GM18511 (cell line): ENCODE measurements at regions not wholly inside any gene's neighbourhood (a gene's known extent, or its start where the extent isn't known, plus 50 kb on each side); places are given as distances from the start of the nearest gene placed in this dataset.

Experiments
- ATAC-seq: cut with Tn5 transposase; IDR thresholded peaks from one replicate; pipeline ENCODE4 v1.9.1; 2021; ENCODE audit warnings: mild to moderate bottlenecking, moderate library complexity; ENCODE audit not compliant: unreplicated experiment

DNA sequence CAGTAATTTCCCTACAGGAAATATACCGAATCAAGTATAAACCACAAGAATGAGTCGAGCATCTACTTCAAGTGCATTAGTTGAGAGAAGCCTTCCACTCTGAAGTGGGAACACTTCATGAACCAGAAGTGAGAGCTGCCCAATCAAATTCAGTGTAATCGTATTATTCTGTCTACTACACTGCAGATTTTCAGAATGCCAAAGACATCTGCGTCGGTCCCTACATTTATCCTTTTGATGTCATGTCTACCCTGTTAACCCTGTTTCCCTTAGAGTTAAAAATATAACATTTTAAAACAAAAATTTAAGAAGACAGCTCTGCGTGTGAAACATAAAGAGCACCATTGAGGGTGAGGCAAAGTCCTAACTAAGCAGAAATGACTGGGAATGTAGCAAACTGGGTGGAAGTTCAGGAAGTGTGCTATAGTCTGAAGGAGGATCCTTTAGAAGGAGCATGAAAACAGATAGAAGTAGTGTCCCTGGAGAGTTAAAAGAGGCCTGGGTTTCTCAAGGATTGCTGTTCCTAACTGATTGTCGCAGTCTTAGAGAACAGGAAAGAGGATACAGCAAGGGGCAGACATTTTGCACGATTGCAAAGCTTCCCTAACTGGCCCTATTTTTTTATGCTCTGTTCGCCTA is 291.2 kb downstream of the PTPRC start:
- peak; percentile 73 for ATAC-seq

DNA sequence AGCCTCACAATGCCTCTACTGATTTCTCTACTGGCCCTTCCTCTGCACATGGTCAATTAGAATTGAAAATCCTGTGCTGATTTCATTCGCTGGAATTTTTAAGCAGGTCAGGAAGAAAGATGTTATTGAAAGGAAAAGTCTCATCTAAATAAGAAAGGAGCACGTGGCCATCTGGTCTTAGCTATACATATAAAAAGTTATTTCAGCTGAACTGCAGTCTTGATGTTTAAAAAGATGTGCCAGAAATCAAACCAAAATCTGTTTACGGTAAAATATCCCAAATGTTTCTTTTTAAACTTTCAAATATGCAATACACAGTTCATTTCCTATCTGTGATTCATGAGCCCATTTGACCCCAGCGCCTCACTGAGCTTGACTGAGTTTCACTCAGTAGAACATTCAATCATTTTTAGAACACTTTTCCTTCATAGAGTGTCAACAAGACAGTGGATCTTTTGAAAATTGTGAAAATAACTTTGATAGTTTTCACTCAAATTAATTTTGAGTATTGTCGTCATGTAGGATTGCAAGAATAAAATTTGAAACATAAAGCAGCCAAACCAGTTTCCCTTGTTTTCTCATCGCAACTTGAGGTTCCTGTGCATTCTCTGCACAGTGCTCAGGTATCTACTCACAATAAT is 293.6 kb downstream of the PTPRC start:
- ATAC-seq, result no peak

DNA sequence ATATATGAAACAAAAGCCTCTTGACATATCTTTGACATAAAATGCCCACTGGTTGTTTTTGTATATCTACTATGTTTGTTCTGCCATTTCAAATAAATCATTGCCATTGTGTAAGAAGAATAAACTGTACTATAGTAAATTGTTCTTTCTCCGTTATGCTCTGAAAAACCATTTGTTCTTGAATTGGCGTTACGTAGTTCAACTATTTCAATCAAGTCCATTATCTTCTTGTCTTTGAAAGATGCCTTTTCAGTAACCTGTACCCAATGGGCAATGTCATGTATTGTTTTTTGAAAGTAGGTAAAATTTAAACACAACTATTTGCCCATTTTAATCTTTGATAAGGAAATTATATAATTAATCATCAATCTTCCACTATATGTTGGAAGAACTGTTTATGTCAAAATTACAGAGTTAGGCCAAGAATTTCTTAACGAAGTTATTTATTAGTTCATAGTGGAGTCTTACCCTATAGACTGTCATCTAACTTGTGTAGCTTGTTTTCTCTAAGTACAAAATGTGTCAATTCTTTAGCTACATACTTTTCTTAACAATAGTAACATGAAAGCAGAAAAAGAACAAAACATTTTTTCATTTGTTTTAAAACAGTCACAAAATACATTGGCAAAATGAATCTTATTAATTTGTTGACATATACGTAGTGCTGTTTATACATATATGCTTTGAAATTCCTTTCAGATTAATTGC is 294.8 kb downstream of the PTPRC start:
- no peak for ATAC-seq

DNA sequence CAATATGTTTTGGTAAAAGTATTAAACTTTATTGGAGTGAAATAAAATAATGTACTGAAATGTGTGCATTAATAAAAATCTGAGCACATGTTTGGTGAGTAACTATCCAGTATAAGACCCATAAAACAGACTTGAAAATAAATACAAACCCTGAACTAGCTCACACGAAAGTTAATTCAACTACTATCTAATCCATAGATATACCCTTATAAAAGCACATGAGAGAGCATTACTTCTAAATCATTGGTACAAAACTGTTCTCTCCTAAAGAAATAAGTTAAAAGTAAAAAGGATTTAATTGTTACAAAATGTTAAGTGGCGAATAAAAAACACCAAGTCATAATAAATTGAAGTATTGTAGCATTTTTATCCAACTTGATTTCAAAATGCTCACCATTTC is 295.6 kb downstream of the PTPRC start:
- ATAC-seq, result no peak

DNA sequence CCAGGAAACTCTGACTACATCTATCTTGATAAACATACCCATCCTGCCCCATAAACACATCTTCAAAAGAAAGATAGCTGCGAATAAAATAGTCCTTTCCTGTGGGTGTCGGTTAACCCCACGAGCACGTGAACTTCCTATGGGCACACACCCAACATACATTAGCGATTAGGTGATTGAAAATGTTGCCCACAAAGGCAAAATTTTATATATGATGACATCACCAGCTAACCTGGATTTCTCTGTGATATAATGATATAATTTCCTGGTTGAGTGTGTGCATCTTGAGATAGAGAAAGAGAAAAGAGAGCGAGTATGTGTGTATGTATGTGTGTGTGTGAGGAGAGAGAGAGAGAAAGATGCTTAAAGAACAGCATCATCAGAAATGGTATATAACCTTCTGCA is 296.1 kb downstream of the PTPRC start:
- ATAC-seq, result peak; percentile 26

DNA sequence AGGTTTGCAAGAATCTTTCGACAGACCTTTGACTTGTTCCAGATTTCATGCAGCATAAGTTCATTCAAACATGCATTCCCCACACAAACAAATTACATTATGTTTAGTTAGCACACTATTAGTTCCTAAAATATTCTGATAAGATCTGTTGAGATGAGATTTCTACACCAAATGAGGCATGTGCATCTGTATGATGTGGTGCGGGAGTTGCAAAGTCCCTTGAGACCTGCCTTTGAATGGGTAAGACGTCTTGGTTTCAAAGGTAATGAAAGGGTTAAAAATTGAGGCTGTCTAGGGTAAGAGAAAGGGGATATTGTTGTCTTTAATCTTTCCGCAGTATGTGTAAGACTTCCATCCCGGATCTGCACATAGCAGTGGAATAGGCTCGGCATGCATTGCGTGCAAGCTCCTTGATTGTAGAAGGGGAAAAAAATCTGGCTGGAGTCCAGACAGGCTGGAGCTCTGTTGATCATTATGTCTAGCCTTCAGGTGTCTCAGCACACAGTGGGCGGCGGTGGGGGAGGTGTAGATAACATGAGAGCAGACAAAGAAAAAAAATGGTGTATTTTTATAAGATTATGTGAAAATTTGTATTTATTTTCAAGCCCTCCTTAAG is 296.6 kb downstream of the PTPRC start:
- ATAC-seq, result peak; percentile 63

DNA sequence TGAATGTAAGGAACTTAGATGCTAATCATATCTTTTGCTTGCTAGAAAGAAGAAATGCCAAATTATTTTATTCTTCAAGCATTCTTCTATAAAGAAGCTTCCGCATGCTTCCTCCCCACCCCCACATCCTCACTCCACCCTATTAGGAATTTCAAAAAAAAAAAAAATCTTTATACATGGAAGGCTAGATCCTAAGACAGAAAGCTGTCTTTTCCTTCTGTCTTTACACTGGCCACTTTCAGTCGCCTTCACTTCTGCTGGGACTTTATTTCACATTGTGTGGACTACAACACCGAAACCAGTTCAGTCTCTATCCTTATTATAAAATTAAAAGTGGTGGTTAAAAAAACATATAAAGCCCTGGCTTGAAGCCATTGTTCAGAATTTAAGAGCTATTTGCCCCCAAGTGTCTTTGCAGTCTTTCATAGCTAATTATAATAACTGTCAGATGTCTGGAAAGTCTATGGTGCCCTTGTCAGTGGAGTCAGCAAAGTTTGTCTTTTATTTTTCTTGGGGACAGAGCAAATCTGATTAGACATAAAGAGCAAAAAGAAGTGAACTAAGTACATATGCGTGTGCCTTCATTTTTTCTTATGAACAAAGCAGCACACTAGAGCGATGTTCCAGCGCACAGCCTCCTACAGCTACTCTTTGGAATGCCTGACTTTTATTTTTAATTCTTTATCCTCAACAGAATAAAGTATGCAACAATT is 297.7 kb downstream of the PTPRC start:
- ATAC-seq, result peak; percentile 19

DNA sequence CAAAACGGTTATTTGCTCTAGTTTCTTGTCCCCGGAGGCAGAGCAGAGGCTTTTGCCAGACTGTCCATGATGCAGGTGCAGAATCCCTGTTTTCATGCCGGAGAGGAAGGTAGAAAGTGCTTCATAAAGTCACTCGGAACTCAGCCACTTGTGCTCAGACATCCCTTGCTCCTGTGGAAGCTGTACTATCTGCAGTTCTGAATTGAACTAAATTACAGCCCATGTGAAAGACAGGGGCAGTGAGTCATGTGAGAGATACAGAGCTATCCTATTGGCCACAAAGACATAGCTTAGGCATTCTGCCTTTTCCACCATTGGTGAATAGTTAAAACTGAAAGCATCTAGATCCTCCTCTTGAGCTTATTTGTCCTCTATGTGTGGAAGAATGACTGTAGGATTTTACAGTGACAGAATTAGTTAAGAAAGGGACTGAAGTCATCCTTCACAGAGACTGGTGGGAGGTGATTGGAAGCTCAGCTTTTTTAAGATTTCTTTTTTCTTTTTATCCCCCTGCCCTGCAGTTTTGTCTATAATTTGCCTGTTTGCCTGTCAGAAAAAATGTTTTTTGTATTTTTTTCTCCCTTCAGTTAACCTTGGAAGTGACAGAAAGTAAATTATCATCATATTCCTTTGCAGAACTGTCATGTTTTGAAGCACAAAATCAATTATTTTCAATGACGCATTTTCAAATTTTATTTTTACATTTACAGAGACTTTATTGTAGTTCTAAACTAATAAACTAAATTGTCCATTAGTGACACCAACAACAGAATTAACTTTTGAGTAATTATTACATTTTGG is 298.6 kb downstream of the PTPRC start:
- peak; percentile 87 for ATAC-seq

DNA sequence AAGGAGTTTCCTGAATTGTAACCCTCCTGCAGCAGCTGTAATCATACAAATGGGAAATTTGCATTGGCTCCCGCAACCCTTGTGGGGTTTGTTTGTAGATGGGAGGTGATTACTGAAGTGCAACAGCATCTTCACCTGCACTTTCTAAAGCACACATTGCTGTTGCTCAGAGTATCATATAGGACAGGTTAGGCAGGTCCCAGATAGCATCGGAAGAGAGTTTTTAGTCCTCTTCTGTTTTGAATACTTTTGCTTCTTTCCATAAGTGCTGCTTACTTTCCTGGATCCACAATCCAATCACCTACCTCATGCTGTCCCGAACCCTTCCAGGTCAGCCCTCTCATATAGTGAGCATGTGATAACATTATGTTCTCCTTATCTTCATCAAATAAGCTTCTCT is 300.4 kb downstream of the PTPRC start:
- ATAC-seq, result no peak

DNA sequence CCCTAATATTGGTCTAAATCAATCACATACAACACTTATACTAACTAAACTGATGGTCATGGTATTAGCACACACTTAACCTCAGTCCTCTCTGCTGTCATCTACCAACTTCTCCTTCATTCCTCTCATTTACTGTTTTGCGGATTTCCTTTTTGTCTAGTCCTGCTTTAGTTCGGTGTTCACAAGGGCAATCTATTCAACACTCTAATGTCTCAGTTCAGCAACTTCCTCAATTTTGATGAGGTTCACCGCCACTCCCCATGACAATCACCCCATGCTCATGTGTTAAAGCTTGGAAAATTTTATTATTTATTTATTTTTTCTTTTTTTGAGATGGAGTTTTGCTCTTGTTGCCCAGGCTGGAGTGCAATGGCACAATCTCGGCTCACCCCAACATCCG is 301.1 kb downstream of the PTPRC start:
- ATAC-seq, result no peak

DNA sequence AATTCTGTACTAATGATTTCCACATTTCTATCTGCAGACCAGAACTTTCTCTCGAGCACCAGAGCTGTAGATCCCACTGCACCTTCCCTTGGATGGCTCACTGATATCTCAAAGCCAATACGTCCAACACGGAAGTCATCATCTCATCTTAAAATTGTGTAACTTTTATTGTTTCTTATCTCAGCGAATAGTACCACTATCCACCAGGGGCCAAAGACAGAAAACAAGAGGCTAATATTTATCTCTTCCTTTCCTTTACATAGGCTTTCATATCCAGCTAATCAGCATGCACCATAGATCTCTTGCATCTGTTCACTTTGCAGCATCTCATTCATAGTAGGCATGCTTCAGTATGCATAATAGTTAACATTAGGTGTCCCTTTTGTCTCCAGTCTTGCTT is 303.6 kb downstream of the PTPRC start:
- ATAC-seq, result no peak

DNA sequence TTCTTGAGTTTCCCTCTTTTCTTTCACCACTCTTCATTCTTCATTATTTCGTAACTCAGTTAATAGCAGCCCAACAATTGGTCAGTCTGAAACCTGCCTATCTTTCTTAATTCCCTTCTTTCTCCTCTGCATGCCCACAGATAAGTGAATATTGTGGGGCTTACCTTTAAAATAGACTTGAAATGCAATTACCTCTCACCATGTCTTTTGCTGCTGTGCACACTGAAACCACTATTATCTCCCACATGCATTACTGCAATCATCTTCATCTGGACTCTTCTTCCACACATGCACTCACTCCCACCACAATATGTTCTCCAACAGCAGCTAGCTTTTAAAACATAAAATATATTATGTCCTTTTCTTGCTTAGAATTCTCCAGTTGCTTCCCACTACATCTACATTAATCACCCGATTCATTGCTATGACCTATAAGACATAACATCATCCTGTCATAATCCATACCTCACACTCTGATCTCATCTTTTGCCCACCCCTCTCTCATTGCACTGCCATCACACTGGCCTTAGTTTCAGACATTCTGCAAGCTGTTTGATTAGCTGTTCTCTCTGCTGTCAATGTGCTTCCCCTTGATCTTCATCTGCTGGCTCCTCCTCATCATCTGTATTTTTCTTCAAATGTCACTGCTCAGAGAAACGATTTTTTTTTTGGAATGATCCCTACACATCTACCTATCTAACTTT is 304.8 kb downstream of the PTPRC start:
- no peak for ATAC-seq

DNA sequence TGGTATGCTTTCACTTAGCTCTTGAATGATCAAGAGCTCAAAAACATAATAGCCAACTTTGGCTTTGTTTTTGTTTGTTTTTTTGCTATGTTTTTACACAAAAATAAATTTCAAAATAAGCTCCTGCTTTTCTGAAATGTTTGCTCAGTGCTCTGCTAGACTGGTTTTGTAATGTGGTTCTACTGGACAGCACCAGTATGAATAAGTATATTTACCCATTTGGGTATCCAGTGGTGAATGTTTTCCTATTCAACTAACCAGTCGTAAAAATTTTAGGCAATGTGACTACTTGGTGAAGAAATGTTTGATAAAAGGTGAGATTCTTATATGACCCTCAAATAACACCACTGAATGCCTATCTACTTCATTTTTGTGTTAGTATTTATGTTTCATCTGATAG is 308.6 kb downstream of the PTPRC start:
- no peak for ATAC-seq

DNA sequence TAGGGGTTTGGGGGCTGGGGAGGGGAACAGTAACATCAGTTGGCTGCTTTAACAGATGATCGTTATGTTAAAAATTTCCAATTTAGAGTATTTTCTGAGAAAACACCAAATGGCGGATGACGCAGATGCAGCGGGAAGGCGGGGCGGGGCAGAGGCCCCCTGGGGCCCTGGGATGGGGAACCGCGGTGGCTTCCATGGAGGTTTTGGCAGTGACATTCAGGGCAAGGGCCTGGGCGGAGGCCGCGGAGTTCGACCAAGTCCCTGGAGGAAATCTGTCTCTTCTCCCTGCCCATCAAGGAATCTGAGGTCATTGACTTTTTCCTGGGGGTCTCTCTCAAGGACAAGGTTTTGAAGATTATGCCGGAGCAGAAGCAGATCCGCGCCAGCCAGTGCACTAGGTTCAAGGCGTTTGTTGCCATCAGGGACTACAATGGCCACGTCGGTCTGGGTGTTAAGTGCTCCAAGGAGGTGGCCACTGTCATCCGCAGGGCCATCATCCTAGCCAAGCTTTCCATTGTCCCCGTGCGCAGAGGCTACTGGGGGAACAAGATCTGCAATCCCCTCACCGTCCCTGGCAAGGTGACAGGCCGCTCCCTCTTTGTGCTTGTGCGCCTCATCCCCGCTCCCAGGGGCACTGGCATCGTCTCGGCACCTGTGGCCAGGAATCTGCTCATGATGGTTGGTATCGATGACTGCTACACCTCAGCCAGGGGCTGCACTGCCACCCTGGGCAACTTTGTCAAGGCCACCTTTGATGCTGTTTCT is 310.2 kb downstream of the PTPRC start:
- no peak for ATAC-seq

DNA sequence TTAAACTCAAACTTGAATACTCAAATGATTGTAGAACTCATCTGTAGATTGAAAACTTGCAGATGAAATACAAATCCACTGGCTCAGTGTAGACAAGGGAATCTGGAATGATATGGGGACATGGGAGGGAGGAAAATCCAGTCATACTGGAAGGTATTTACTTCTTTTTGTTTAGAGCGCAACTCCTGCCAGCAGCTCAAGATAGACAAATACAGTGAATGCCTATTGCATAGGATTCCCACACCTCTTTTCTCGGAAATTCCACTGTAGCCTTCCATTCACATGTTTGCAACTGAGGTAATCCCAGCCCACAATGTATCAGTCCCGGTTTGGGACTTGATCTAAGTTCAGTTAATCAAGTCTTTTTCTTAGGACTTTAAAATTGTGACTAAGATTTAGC is 311.2 kb downstream of the PTPRC start:
- no peak for ATAC-seq

DNA sequence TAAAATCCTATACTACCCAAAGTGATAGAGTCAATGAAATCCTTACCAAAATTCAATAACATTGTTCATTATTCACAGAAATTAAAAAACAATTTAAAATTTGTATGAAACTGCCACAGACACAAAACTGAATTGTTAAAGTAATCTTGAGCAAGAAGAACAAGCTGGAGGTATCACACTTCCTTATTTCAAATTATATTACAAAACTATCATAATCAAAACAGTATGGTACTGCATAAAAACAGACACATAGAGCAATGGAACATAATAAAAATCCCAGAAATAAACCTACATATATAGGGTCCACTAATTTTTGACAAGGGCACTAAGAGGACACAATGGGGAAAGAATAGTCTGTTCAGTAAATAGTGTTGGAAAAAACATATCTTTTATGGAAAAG is 316.2 kb downstream of the PTPRC start:
- no peak for ATAC-seq

DNA sequence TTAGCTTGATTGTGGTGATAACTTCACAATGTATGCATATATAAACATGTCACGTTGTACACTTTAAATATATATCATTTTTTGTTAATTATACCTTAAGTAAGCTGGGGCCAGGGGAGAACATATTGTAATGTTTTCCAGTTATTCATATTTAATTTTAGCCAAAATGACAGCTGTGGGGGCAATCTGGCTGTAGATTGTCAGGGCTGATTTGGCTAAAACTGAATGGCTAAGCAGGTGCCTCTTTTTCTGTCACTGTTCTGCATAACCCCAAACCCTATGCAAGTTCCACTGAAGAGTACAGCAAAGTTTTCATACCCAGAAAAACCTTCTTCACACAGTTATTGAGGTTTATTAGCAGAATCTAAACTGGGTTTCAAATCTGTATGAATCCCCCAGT is 318.2 kb downstream of the PTPRC start:
- no peak for ATAC-seq

DNA sequence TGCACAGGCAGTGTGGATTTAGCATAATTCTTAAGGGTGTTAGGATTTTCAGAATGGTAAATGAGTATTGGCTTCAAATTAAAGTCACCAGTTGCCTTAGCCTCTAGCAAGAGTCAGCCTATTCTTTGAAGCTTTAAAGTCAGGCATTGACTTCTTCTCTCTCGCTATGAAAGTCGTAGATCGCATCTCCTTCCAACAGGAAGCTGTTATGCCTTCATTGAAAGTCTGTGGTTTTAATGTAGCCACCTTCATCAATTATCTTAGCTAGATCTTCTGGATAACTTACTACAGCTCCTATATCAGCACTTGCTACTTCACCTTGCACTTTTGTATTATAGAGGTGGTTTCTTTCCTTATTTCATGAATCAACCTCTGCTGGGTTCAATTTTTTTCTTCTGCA is 320.2 kb downstream of the PTPRC start:
- no peak for ATAC-seq

DNA sequence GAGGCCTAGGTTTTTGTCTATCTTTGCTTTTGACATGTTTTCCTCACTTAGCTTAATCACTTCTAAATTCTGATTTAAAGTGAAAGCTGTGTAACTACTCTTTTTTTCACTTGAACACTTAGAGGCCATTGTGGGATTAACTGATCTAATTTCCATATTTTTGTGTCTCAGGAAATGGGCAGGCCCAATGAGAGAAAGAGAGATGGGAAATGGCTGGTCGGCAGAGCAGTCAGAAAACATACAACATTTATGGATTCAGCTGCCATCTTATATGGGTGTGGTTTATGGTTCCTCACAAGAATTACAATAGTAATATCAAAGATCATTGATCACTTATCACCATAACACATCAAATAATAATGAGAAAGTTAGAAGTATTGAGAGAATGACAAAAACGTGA is 320.8 kb downstream of the PTPRC start:
- no peak for ATAC-seq
